Liver (tissue), 3 donors: ENCODE measurements at regions not wholly inside any gene's neighbourhood (a gene's known extent, or its start where the extent isn't known, plus 50 kb on each side); places are given as distances from the start of the nearest gene placed in this dataset.

Experiments used
- CTCF ChIP-seq: fragments of 150-350 bp; IDR thresholded peaks from 2 replicates; pipeline ENCODE4 v1.5.1; 2017; ENCODE audit warnings: improper control_type of control experiment, low read depth, low read length; ENCODE audit not compliant: missing input control
- GABPA ChIP-seq, 2 donors: IDR thresholded peaks in 1 of 2; conservative IDR thresholded peaks in 1 of 2; 2 replicates each; pipeline ENCODE4 v1.6.1; 2016; ENCODE audit warnings: antibody characterized with exemption in 2 of 2, mild to moderate bottlenecking in 1 of 2, moderate library complexity in 1 of 2
- HNF4A ChIP-seq, 2 donors: conservative IDR thresholded peaks; 2 replicates each; pipeline ENCODE4 v1.6.1; 2016; ENCODE audit warnings: antibody characterized with exemption in 2 of 2, mild to moderate bottlenecking in 2 of 2
- MAX ChIP-seq: IDR thresholded peaks from 2 replicates; pipeline ENCODE4 v1.6.1; 2016; ENCODE audit warnings: antibody characterized with exemption
- RAD21 ChIP-seq, 2 donors: IDR thresholded peaks; 2 replicates each; pipeline ENCODE4 v1.6.1; 2016; ENCODE audit warnings: antibody characterized with exemption in 2 of 2, mild to moderate bottlenecking in 2 of 2
- TAF1 ChIP-seq: conservative IDR thresholded peaks from 2 replicates; pipeline ENCODE4 v1.6.1; 2016; ENCODE audit warnings: antibody characterized with exemption, mild to moderate bottlenecking
- ZBTB33 ChIP-seq: IDR thresholded peaks from 2 replicates; pipeline ENCODE4 v1.6.1; 2016; ENCODE audit warnings: antibody characterized with exemption
- donor health status: healthy.
- donor health status: healthy.

GRCh38 chr3:88617283-88617682, 467.5 kb downstream of the C3orf38 start:
- TF ChIP-seq CTCF = no peak
- TF ChIP-seq GABPA (IDR thresholded peaks at IDR 0.05 in 1 of 2, conservative IDR thresholded peaks at IDR 0.05 in 1 of 2) = no peak
- TF ChIP-seq RAD21 (IDR thresholded peaks at IDR 0.05) = no peak
- no peak for TF ChIP-seq ZBTB33
- no peak for TF ChIP-seq TAF1
- TF ChIP-seq HNF4A (conservative IDR thresholded peaks at IDR 0.05) = no peak
- no peak for TF ChIP-seq MAX
